Embryonic facial prominence (tissue), 1 donor: ENCODE measurements at regions not wholly inside any gene's neighbourhood (a gene's known extent, or its start where the extent isn't known, plus 50 kb on each side); places are given as distances from the start of the nearest gene placed in this dataset.
"Not testable (repeated sequence)": the region's sequence is repeated elsewhere in the genome, so short reads cannot be mapped to it uniquely, and the experiment has no call there.

ENCODE experiments used
- DNase-seq: peaks from one replicate; pipeline ENCODE4 v3.0.0-alpha.2; 2016; ENCODE audit errors: extremely low spot score

DNA sequence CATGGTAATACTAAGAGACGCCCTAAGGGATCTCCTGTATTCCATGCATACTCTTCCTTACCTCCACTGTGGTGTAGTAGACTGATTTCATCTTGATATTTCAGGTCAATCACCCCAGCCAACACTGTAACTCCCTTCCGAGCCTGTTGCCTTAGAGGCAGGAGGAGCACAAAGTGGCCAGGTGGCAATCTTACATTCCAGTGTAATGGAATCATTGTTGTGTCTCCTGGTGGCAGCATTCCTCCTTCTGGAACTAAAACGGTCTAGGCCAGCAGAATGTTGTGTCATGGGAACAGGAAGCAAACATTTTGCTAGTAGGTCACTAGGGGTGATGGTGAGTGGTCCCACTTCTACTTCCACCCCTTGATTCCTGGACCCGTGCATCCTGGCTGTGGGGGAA lies 405.7 kb upstream of the SLC10A2 start:
- DNase-seq: no peak

DNA sequence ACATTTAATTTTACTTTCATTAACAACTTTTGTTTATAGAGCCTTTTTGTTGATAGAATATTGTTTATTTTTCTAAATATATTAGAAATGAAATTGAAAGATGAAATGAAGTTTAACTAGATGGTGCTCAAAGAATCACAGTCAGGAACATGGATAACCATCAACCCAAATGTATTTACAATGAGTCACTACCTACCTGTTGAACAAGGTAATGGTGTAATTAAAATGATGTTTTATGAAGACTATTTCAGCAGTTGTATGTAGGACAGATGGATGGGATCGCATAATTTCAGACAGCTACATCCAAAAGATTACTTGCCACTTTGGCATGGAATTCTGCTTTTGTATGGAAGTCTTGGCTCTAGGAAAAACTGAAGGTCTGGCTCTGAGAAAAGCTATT lies 403.6 kb upstream of the SLC10A2 start:
- no peak for DNase-seq

- no peak for DNase-seq
Measured at GRCh38 chr13:103466761-103467160, 400.5 kb upstream of the SLC10A2 start.

DNA sequence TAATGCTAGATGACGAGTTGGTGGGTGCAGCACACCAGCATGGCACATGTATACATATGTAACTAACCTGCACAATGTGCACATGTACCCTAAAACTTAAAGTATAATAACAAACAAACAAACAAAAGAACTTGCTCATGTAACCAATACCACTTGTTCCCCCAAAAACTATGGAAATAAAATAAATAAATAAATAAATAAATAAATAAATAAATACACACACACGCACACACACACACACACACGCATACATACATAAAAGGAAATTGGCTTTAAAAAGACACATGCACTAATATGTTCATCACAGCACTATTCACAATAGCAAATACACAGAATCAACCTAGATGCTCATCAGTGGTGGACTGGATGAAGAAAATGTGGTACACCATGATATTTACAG lies 394.0 kb upstream of the SLC10A2 start:
- DNase-seq: not testable (repeated sequence)

DNA sequence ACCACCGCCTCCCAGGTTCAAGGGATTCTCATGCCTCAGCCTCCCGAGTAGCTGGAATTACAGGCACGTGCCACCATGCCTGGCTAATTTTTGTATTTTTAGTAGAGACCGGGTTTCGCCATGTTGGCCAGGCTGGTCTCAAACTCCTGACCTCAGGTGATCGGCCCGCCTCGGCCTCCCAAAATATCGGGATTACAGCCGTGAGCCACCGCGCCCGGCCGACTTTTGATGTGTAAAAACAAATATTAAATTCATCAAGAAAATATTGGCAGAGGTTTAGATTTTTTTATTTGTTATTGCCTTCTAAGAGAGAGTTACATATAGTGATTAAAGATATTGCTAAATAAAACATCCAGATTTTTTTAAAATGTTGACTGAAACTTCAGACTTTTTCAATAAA lies 390.8 kb upstream of the SLC10A2 start:
- not testable (repeated sequence) for DNase-seq

- no peak for DNase-seq
Measured at GRCh38 chr13:103451656-103452055, 385.4 kb upstream of the SLC10A2 start.

GRCh38 chr13:103443604-103444003 lies 377.4 kb upstream of the SLC10A2 start:
- no peak for DNase-seq

DNA sequence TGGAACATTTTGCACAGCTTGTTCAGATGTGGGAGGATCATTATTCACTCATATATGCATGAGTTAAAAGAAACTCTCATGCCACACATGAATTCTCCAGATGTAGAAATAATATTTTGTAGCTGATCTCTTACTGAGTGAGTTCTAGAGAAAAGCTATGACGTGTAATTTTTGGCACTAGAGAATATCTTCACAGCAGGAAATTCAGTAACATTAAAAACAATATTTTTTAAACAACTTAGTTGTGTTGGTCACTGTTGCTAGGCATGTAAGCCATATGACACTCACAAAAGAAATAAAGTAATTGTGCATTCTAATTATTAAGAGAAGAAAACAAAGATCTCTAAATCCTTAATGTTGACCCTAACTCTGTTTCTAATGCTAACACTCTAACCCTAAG lies 371.4 kb upstream of the SLC10A2 start:
- DNase-seq: no peak

DNA sequence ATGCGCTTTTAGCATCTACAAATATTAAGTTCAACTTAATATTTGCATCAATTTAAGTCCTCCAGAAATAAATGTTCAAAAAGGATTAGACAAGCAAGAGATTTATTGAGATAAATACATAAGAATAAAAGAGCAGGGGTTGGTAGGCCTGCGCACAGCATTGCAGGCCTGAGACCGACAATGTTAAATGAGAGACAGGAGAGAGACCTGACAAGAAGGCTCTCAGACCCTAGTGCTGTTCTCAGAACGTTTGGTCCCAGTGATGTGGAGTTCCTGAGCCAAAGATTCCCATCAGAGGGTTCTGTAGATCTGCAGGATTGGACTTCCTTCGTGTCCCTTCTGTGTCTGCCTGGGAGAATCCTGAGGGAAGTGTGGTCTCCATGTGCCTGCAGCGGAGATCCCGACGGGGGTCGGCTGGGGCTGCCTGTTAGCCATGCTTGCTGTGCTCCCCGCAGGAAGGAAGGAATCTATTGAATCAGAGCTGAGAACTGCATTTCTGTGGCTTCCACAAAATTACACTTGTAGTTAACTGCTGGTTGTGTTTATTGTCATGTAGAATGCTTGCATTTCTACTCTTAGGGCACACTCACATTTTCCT lies 369.9 kb upstream of the SLC10A2 start:
- DNase-seq: no peak

DNA sequence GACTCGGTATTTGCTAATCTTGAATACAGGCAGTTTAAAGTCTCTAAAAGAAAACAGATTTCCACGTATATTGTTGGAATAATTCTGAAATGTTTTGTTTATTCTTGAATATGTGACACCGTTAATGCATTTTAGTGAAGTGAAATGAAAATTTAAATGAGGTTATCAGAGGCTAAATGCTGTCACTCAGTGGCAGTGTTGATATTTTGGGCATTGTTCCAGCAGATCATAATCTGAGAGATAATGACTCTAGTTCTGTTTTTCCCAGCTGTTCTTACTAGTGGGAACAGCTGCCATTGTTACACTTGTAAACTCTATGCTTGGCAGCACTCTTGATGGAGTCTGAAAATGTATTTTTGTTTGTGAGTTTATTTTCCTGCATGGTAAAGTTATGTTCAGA lies 365.6 kb upstream of the SLC10A2 start:
- no peak for DNase-seq

DNA sequence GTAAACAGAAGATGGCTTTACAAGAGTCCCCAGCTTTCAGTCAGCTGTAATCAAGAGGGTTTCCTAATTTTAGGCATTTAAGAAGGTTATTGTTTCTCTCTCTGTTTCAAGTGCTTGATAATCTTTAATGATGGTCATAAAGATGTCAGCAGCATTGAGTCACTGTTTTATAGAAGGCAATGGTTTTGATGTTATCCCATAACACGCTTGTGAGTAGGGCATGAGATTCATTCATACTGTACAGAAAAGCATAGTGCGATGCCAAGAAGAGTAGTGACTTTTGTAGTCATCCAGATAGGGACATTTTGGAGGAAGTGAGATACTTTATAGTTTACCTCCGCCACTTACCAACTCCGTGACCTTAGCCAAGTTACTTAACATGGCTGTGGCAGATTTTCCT lies 364.2 kb upstream of the SLC10A2 start:
- no peak for DNase-seq

DNA sequence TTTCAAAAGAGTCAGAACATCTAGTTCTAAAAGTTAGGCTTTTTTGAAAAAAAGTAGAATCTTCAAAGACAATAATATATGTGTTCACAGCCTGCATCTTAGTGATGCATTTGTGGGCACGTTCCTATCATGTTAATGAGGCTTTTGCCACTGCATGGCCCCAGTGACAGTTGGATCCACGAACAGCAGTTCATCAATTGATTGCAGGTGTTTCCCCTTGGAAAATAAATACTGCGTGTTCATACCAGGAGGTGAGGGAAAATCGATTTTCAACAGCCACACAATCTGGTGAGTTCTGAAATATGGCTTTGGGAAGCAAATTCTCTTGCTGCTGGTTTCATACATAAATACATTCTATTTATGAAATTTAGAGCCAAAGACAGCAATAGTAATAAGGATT lies 343.8 kb upstream of the SLC10A2 start:
- no peak for DNase-seq

DNA sequence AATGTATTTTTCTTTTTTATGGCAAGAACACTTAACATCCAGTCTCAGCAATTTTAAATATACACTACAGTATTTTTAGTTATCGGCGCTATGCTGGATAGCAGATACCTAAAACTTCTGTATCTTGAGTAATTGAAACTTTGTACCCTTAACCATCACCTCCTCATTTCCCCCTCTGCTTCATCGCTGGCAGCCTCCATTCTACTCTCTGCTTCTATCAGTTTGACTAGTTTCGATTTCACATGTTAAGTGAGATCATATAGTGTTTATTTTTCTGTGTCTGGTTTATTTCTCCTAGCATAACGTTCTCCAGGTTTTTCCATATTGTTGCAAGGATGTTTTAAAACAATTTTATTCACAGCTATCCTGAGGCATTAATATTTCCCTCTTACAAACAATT lies 340.8 kb upstream of the SLC10A2 start:
- DNase-seq: no peak

GRCh38 chr13:103405297-103405696 lies 339.1 kb upstream of the SLC10A2 start:
- no peak for DNase-seq

DNA sequence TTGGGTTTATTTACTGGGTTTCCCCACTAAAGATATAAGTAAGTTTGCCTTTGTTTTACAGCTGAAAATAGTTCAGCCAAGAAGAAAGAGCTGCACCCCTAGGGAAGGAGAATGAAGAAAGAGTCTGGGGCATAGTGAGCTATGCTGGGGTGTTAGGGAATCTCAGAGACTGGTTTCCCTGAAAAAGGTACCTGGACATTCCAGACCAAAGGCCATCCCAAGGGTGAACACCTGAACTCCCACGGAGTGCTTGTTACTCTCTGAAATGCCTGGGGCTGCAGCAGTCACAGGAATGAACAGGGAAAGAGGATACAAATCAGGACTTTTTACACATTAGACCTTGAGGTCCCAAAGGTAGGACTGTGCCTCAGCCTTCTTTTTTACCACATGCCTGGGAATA lies 337.6 kb upstream of the SLC10A2 start:
- no peak for DNase-seq

- DNase-seq: no peak
Measured at GRCh38 chr13:103403148-103403740, 337.0 kb upstream of the SLC10A2 start.

DNA sequence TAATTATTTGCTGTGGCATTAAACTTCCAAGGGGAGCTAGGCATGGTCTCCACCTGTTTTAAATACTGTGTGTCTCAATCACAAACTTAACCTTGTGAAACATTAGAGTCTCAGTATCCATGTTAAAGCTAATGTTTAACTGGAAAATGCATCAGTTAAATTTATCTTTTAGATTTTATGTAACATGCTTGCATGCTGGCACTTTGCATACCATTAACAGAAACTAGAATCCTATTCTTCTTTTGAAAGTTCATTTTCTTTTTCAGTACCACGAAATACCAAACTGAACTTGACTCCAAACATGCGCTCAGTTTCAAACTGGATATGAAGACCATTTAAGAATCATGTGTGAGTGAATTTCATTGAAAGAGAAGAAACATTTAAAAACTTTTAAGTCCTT lies 328.9 kb upstream of the SLC10A2 start:
- no peak for DNase-seq

- DNase-seq: no peak
Measured at GRCh38 chr13:103394618-103395017, 328.4 kb upstream of the SLC10A2 start.

DNA sequence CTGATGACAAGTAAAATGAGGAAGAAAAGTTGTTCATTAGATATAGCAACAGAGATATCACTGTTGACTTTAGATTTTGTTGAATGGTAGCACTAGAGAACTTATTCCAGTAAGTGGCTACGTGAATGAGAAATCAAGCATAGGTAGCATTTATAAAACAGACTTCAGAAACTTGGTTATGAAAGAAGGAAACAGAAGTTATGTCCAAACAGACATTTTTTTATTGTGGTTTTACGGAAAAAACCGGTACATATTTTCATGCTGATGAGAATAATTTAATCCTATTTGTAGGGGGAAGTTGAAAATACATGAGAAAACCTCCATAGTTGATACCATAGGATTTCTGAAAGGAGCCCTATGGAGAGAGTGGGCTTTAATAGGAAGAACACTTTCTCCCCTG lies 325.7 kb upstream of the SLC10A2 start:
- no peak for DNase-seq

DNA sequence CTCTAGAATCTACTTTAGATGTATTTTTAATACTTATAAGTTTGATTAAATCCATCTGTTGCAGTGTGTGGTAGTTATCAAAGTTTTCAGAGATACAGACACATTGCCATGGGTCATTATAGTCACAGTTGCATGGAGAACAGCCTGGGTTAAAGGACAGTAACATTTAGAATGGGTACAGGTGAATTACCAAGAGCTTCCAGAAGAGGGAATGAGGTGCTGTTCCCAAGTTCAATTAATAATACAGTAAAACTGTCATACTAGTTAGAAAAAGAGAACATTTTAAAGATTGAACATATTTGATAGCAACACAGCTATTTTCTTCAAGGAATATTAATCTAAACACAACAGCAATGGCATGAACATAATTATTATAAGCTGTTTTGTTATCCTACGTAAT lies 322.6 kb upstream of the SLC10A2 start:
- no peak for DNase-seq

DNA sequence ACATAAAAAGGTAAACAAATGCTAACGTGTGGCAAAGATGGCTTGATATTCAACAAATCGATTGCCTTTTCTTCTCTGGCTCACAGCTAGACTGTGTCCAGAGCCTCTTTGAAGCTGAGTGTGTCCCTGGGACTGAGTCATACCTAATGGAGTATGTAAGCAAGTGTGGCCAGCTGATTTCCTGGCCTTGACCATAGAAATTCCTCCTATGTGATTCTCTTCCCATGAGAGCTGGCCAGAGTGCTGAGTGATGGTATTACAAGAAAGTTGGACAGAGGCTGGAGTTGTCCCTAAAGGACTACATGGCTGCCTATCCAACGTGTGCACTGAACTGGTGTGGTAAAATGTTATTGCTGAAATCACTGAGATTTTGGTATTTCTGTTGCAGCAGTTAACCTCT lies 320.1 kb upstream of the SLC10A2 start:
- no peak for DNase-seq

- DNase-seq: no peak
Measured at GRCh38 chr13:103373916-103374315, 307.7 kb upstream of the SLC10A2 start.

GRCh38 chr13:103371271-103371670 lies 305.1 kb upstream of the SLC10A2 start:
- no peak for DNase-seq

- no peak for DNase-seq
Measured at GRCh38 chr13:103370790-103371189, 304.6 kb upstream of the SLC10A2 start.
